Heart left ventricle (tissue), 16 donors: ENCODE measurements at regions not wholly inside any gene's neighbourhood (a gene's known extent, or its start where the extent isn't known, plus 50 kb on each side); places are given as distances from the start of the nearest gene placed in this dataset.
"Not testable (repeated sequence)": the region's sequence is repeated elsewhere in the genome, so short reads cannot be mapped to it uniquely, and the experiment has no call there.

ENCODE experiments used
- ATAC-seq, 4 donors: fragments of 200-7000 bp; cut with Tn5 transposase; one replicate each; pipeline ENCODE4 v1.9.1; 2020 to 2022; ENCODE audit warnings: moderate library complexity in 4 of 4, mild to moderate bottlenecking in 3 of 4, moderate number of reproducible peaks in 1 of 4
- DNase-seq, 5 donors: peaks; one replicate each; pipeline ENCODE4 v3.0.0-alpha.2; 2020
- H3K27ac ChIP-seq, 12 donors: fragments of 200-600 bp; sonication (generic) in 4 of 12; one replicate each; pipeline versions ENCODE4 v1.5.0 to v1.8.0; 2016 to 2022; ENCODE audit warnings: mild to moderate bottlenecking in 2 of 12
- H3K27me3 ChIP-seq, 9 donors: fragments of 200-600 bp; sonication (generic) in 2 of 9; one replicate each; pipeline versions ENCODE4 v1.5.1 to v1.8.0; 2016 to 2022; ENCODE audit warnings: mild to moderate bottlenecking in 3 of 9
- H3K36me3 ChIP-seq, 9 donors: fragments of 200-600 bp; sonication (generic) in 2 of 9; one replicate each; pipeline versions ENCODE4 v1.5.0 to v1.8.0; 2018 to 2022; ENCODE audit warnings: mild to moderate bottlenecking in 2 of 9
- H3K4me1 ChIP-seq, 12 donors: fragments of 200-600 bp; sonication (generic) in 4 of 12; one replicate each; pipeline versions ENCODE4 v1.5.0 to v1.8.0; 2016 to 2022; ENCODE audit warnings: mild to moderate bottlenecking in 3 of 12
- H3K4me3 ChIP-seq, 12 donors: fragments of 200-600 bp; sonication (generic) in 4 of 12; one replicate each; pipeline versions ENCODE4 v1.5.0 to v1.8.0; 2017 to 2022; ENCODE audit warnings: mild to moderate bottlenecking in 9 of 12, moderate library complexity in 4 of 12
- H3K9me3 ChIP-seq, 12 donors: fragments of 200-600 bp; sonication (generic) in 4 of 12; one replicate each; pipeline versions ENCODE4 v1.5.0 to v1.8.0; 2016 to 2022; ENCODE audit warnings: mild to moderate bottlenecking in 1 of 12
- CTCF ChIP-seq, 12 donors: fragments of 200-600 bp; sonication (generic) in 4 of 12; IDR thresholded peaks; one replicate each; pipeline versions ENCODE4 v1.5.0 to v1.8.0; 2018 to 2022; ENCODE audit warnings: antibody characterized with exemption in 12 of 12, mild to moderate bottlenecking in 5 of 12
- POLR2A ChIP-seq, 2 donors: fragments of 450-650 bp; IDR thresholded peaks; one replicate each; pipeline ENCODE4 v1.6.1; 2017; ENCODE audit warnings: antibody characterized with exemption in 2 of 2, mild to moderate bottlenecking in 2 of 2, moderate library complexity in 2 of 2
- WGBS, 4 donors: extraction: QIAGEN DNeasy Blood & Tissue Kit in 2 of 4; methylation state at CpG; one replicate each; pipeline versions ENCODE4 v1.1.5 to v1.1.7; 2013 to 2018; 5-methylcytosine and 5-hydroxymethylcytosine counted together
- intact Hi-C, 10 donors: fragments of 100-400 bp; cut with DNase I; formaldehyde crosslinking; loops; one replicate each; pipeline versions ENCODE4 v1.11.1 to v1.14.2; 2022
- donor health status: ischemic (EF 13 %, LVEDD 7.1; RV severe dilation, severe dysfunction).
- donor health status: healthy with polysubstance abuse.
- donor health status: DM: no; HTN: yes; CAD: no.
- donor health status: DM: no; HTN: no; CAD: no.
- donor health status: ischemic (EF 25% LVEDD 6.9; RV normal size, moderate dysfunction).
- donor health status: ischemic (EF 25% LVEDD 5.7; RV mildly dilated, moderate dysfunction).
- donor health status: healthy.
- donor health status: DM: yes; HTN: yes; CAD: no.
- donor health status: ischemic (EF 35%, LVEDD 5.7; RV mildly dilated, moderate dysfunction).
- donor health status: nonischemic (EF 11% LVEDD 7.7; RV severe dilation, severe dysfunction).
- donor health status: DM: yes; HTN: yes; CAD: no.
- donor health status: PGD.
- donor health status: ischemic (EF 29% LVEDD 5.4; RV normal size, mild dysfunction).
- donor health status: nonischemic (EF 23%, LVEDD 6.1; RV moderate dilation, normal function).

- no peak overlapping the region for H3K4me3 ChIP-seq
- no peaks in the 10 kb centered on the region for H3K36me3 ChIP-seq
- H3K27ac ChIP-seq: no peak overlapping the region
- ATAC-seq (no peak), DNase-seq (no peak)
- WGBS, 4 donors: 85 to 97% (median 90%) methylated on average over 1 of the region's 1 CpG
- H3K27me3 ChIP-seq: no peaks in the 10 kb centered on the region
- H3K4me1 ChIP-seq: peaks cover 0 to 3% (median 0%) of the 10 kb centered on the region in 12 donors
- no peak for TF ChIP-seq CTCF (IDR thresholded peaks at IDR 0.05)
- no peak for TF ChIP-seq POLR2A (IDR thresholded peaks at IDR 0.05)
- intact Hi-C loops: no loop called here
- H3K9me3 ChIP-seq: peaks cover 0 to 24% (median 3%) of the 10 kb centered on the region in 12 donors
These were observed 277.1 kb downstream of the KCNJ2 start for GRCh38 chr17:70446446-70446845.

GRCh38 chr17:70447588-70447987, 278.3 kb downstream of the KCNJ2 start:
- Histone ChIP-seq H3K27me3 (no peaks in the 10 kb centered on the region), H3K27ac (no peak overlapping the region), H3K36me3 (no peaks in the 10 kb centered on the region), H3K4me1 (peaks cover 0 to 3% (median 0%) of the 10 kb centered on the region in 12 donors), H3K9me3 (peaks cover 0 to 24% (median 3%) of the 10 kb centered on the region in 12 donors), H3K4me3 (no peak overlapping the region)
- intact Hi-C loops: no loop called here
- no peak for TF ChIP-seq CTCF (IDR thresholded peaks at IDR 0.05)
- no peak for TF ChIP-seq POLR2A (IDR thresholded peaks at IDR 0.05)
- 41 to 71% (median 63%) methylated on average over 2 of the region's 2 CpGs for WGBS, 4 donors
- DNase-seq (no peak), ATAC-seq (no peak)

- 94 to 97% (median 97%) methylated on average over 12 of the region's 12 CpGs for WGBS, 4 donors
These were observed 283.7 kb downstream of the KCNJ2 start for GRCh38 chr17:70453075-70453474.

GRCh38 chr17:70454377-70454776, 285.0 kb downstream of the KCNJ2 start:
- Histone ChIP-seq H3K27me3 (no peaks in the 10 kb centered on the region), H3K9me3 (peaks cover 0 to 2% (median 0%) of the 10 kb centered on the region in 12 donors), H3K4me3 (no peak overlapping the region), H3K4me1 (peaks cover 0 to 1% (median 0%) of the 10 kb centered on the region in 12 donors), H3K27ac (no peak overlapping the region), H3K36me3 (no peaks in the 10 kb centered on the region)
- WGBS, 4 donors: 76 to 84% (median 82%) methylated on average over 4 of the region's 4 CpGs
- TF ChIP-seq CTCF (IDR thresholded peaks at IDR 0.05) (no peak), POLR2A (IDR thresholded peaks at IDR 0.05) (no peak)
- DNase-seq: no peak
- intact Hi-C loops: no loop called here
- no peak for ATAC-seq

More at GRCh38 chr17:70453075-70453474, 283.7 kb downstream of the KCNJ2 start:
- DNase-seq, H3K27me3 ChIP-seq, H3K4me3 ChIP-seq, ATAC-seq, intact Hi-C loops, H3K27ac ChIP-seq, H3K9me3 ChIP-seq, H3K4me1 ChIP-seq, H3K36me3 ChIP-seq: not testable (repeated sequence)

GRCh38 chr17:70454908-70455307, 285.6 kb downstream of the KCNJ2 start:
- Histone ChIP-seq H3K36me3 (no peaks in the 10 kb centered on the region), H3K4me3 (no peak overlapping the region), H3K4me1 (no peaks in the 10 kb centered on the region), H3K27ac (no peak overlapping the region), H3K27me3 (no peaks in the 10 kb centered on the region), H3K9me3 (peaks cover 0 to 2% (median 0%) of the 10 kb centered on the region in 12 donors)
- intact Hi-C loops: no loop called here
- ATAC-seq (no peak), DNase-seq (no peak)
- TF ChIP-seq CTCF (IDR thresholded peaks at IDR 0.05) (no peak), POLR2A (IDR thresholded peaks at IDR 0.05) (no peak)
